OCI-LY7 (cell line): ENCODE measurements at regions not wholly inside any gene's neighbourhood (a gene's known extent, or its start where the extent isn't known, plus 50 kb on each side); places are given as distances from the start of the nearest gene placed in this dataset.

Experiments
- BruUV-seq: library from RNA; stranded (reverse); fragments of 400-500 nt; replicated peaks from 2 replicates; lab custom pipeline; 2021; lab: Mats Ljungman, UMichigan
- CTCF ChIA-PET: fragments of 300-600 bp; sonication (Branson Sonifier 250); formaldehyde crosslinking; loops from one replicate; lab custom pipeline; 2022; ENCODE audit warnings: antibody characterized with exemption; ENCODE audit not compliant: unreplicated experiment; lab: Charles Lee
- POLR2A ChIA-PET: fragments of 300-600 bp; sonication (Branson Sonifier 250); formaldehyde crosslinking; loops from one replicate; lab custom pipeline; 2022; ENCODE audit warnings: antibody characterized with exemption; lab: Charles Lee
- DNase-seq: peaks from one replicate; pipeline ENCODE4 v3.0.0-alpha.2; 2015; ENCODE audit warnings: low spot score
- H2AFZ ChIP-seq: fragments of 200-600 bp; sonication (generic), shearing (Covaris generic); 2 replicates; pipeline ENCODE4 v1.6.1; 2014; ENCODE audit warnings: mild to moderate bottlenecking, antibody characterized with exemption, low read length, moderate library complexity
- H3K27ac ChIP-seq: fragments of 200-600 bp; sonication (generic); 2 replicates; pipeline ENCODE4 v1.5.1; 2014; ENCODE audit warnings: mixed run types, low read depth, mild to moderate bottlenecking, moderate library complexity, low read length, inconsistent platforms; ENCODE audit not compliant: poor library complexity, severe bottlenecking
- H3K36me3 ChIP-seq: fragments of 200-600 bp; sonication (generic); 2 replicates; pipeline ENCODE4 v1.6.1; 2014; ENCODE audit warnings: mild to moderate bottlenecking, antibody characterized with exemption, low read length, moderate library complexity, mixed read lengths; ENCODE audit not compliant: insufficient read depth
- H3K4me1 ChIP-seq: fragments of 200-600 bp; sonication (generic); 2 replicates; pipeline ENCODE4 v1.5.1; 2014; ENCODE audit warnings: mild to moderate bottlenecking, low read length; ENCODE audit not compliant: insufficient read depth, poor library complexity, severe bottlenecking
- H3K4me2 ChIP-seq: fragments of 200-600 bp; sonication (generic); 2 replicates; pipeline ENCODE4 v1.6.1; 2014; ENCODE audit warnings: mild to moderate bottlenecking, low read length
- H3K4me3 ChIP-seq: fragments of 200-600 bp; sonication (generic); 2 replicates; pipeline ENCODE4 v1.5.1; 2014; ENCODE audit warnings: mild to moderate bottlenecking, low read depth, low read length; ENCODE audit not compliant: poor library complexity, severe bottlenecking
- H3K79me2 ChIP-seq: fragments of 200-600 bp; sonication (generic); 2 replicates; pipeline ENCODE4 v1.6.1; 2016; ENCODE audit warnings: low read depth, mild to moderate bottlenecking, low read length, moderate library complexity, mixed read lengths; ENCODE audit not compliant: insufficient read depth
- H3K9me2 ChIP-seq: fragments of 200-600 bp; sonication (generic); 2 replicates; pipeline ENCODE4 v1.6.1; 2016; ENCODE audit warnings: mild to moderate bottlenecking, low read length, mixed read lengths; ENCODE audit not compliant: insufficient read depth
- H3K9me3 ChIP-seq: fragments of 200-600 bp; sonication (generic); 2 replicates; pipeline ENCODE4 v1.6.1; 2014; ENCODE audit warnings: mild to moderate bottlenecking, mixed run types, low read length, mixed read lengths
- H4K20me1 ChIP-seq: fragments of 200-600 bp; sonication (generic); 2 replicates; pipeline ENCODE4 v1.6.1; 2014; ENCODE audit warnings: mild to moderate bottlenecking, antibody characterized with exemption, low read length, moderate library complexity, mixed read lengths; ENCODE audit not compliant: insufficient read depth
- CTCF ChIP-seq: fragments of 200-600 bp; sonication (generic); conservative IDR thresholded peaks from 2 replicates; pipeline ENCODE4 v1.5.1; 2014; ENCODE audit warnings: mild to moderate bottlenecking, antibody characterized with exemption, low read length, moderate library complexity, mixed read lengths
- EZH2phosphoT487 ChIP-seq: fragments of 200-600 bp; sonication (generic); IDR thresholded peaks from 2 replicates; pipeline ENCODE4 v1.6.1; 2018; ENCODE audit warnings: low read depth, borderline replicate concordance, mild to moderate bottlenecking, mixed run types, antibody characterized with exemption, low read length, moderate library complexity, mixed read lengths
- intact Hi-C: fragments of 100-400 bp; cut with micrococcal nuclease; formaldehyde crosslinking; loops from one replicate; pipeline ENCODE4 v1.10.0; 2022; ENCODE audit not compliant: unreplicated experiment

- no TSS peak for BruUV-seq
- no peaks in the 10 kb centered on the region for H3K4me1 ChIP-seq
Measured at GRCh38 chr17:71658996-71659395, 461.8 kb upstream of the SOX9 start.

GRCh38 chr17:71664861-71665260 is 456.0 kb upstream of the SOX9 start:
- no peak overlapping the region for H2AFZ ChIP-seq
- intact Hi-C loops: no loop called here
- H3K79me2 ChIP-seq: no peaks in the 10 kb centered on the region
- POLR2A ChIA-PET: no interaction called here
- H3K4me3 ChIP-seq: no peak overlapping the region
- BruUV-seq: no TSS peak
- H3K36me3 ChIP-seq: no peaks in the 10 kb centered on the region
- TF ChIP-seq CTCF (no peak), EZH2phosphoT487 (no peak)
- H4K20me1 ChIP-seq: no peaks in the 10 kb centered on the region
- H3K4me2 ChIP-seq: no peak overlapping the region
- no peaks in the 10 kb centered on the region for H3K4me1 ChIP-seq
- CTCF ChIA-PET: no interaction called here
- no peaks in the 10 kb centered on the region for H3K9me2 ChIP-seq
- H3K27ac ChIP-seq: no peak overlapping the region
- no peak for DNase-seq
- no peaks in the 10 kb centered on the region for H3K9me3 ChIP-seq

More at GRCh38 chr17:71658996-71659395, 461.8 kb upstream of the SOX9 start:
- Histone ChIP-seq H3K4me2 (no peak overlapping the region), H4K20me1 (no peaks in the 10 kb centered on the region), H3K36me3 (no peaks in the 10 kb centered on the region), H3K27ac (no peak overlapping the region), H2AFZ (no peak overlapping the region), H3K9me3 (no peaks in the 10 kb centered on the region), H3K4me3 (no peak overlapping the region), H3K79me2 (no peaks in the 10 kb centered on the region), H3K9me2 (no peaks in the 10 kb centered on the region)
- TF ChIP-seq CTCF: no peak
- no peak for TF ChIP-seq EZH2phosphoT487
- intact Hi-C loops: no loop called here
- ChIA-PET CTCF (no interaction called here), POLR2A (no interaction called here)
- no peak for DNase-seq

- no peaks in the 10 kb centered on the region for H4K20me1 ChIP-seq
- no peaks in the 10 kb centered on the region for H3K36me3 ChIP-seq
- no peak overlapping the region for H3K27ac ChIP-seq
- no peaks in the 10 kb centered on the region for H3K4me1 ChIP-seq
- H3K79me2 ChIP-seq: no peaks in the 10 kb centered on the region
- no peak overlapping the region for H3K4me3 ChIP-seq
- H2AFZ ChIP-seq: no peak overlapping the region
- no peaks in the 10 kb centered on the region for H3K9me2 ChIP-seq
- intact Hi-C loops: no loop called here
- H3K9me3 ChIP-seq: no peaks in the 10 kb centered on the region
- no peak overlapping the region for H3K4me2 ChIP-seq
- no TSS peak for BruUV-seq
- no peak for TF ChIP-seq EZH2phosphoT487
- TF ChIP-seq CTCF: no peak
- no peak for DNase-seq
- ChIA-PET CTCF (no interaction called here), POLR2A (interaction anchor here (0.7 to 1.5 kb wide), 3 partner anchors 10 to 47 kb away, joined by 3 read pairs; no protein-coding TSS in a partner anchor)
Measured at GRCh38 chr17:71666047-71666446, 454.8 kb upstream of the SOX9 start.
